ENCODE measurements at regions not wholly inside any gene's neighbourhood (a gene's known extent, or its start where the extent isn't known, plus 50 kb on each side); places are given as distances from the start of the nearest gene placed in this dataset.

- 28 to 66% (median 42%) methylated on average over 1 of the region's 1 CpG for WGBS, 3 donors
- FAIRE-seq: no peak
- Histone ChIP-seq H3K27ac (ENCODE audit: low read depth in 1 of 3, low read length in 2 of 3) (no peak overlapping the region), H3K36me3 (ENCODE audit: control insufficient read depth in 3 of 3, insufficient read depth in 2 of 3, low read depth in 1 of 3, low read length in 3 of 3) (no peaks in the 10 kb centered on the region), H3K9me3 (ENCODE audit: control insufficient read depth in 2 of 2, insufficient read depth in 1 of 2, low read depth in 1 of 2, low read length in 1 of 2) (no peaks in the 10 kb centered on the region), H3K4me3 (ENCODE audit: low read depth in 1 of 3, low read length in 3 of 3) (no peak overlapping the region), H3K27me3 (ENCODE audit: control insufficient read depth in 3 of 3, insufficient read depth in 3 of 3, low read length in 3 of 3) (peaks cover 0 to 3% (median 2%) of the 10 kb centered on the region in 3 donors), H3K4me1 (ENCODE audit: control insufficient read depth in 3 of 3, insufficient read depth in 2 of 3, low read depth in 1 of 3, low read length in 2 of 3) (no peaks in the 10 kb centered on the region)
- no peak for DNase-seq
These were observed 53.1 kb upstream of the ARNT2 start for GRCh38 chr15:80350941-80351610.

Measured in small intestine (tissue), 7 donors.